HepG2 (cell line): ENCODE measurements at regions not wholly inside any gene's neighbourhood (a gene's known extent, or its start where the extent isn't known, plus 50 kb on each side); places are given as distances from the start of the nearest gene placed in this dataset.

Experiments
- ATF7-NPFF ChIP-seq: sonication (generic); formaldehyde crosslinking; IDR thresholded peaks from 2 replicates; pipeline ENCODE4 v1.8.1; 2023; ENCODE audit warnings: mild to moderate bottlenecking, low read depth, missing genetic modification reagents, moderate library complexity
- FOSL1 ChIP-seq: sonication (generic); formaldehyde crosslinking; IDR thresholded peaks from 2 replicates; pipeline ENCODE4 v1.9.0; 2021; ENCODE audit warnings: missing genetic modification reagents, borderline replicate concordance
- HNRNPH1 ChIP-seq: fragments of 200-400 bp; formaldehyde crosslinking; optimal IDR thresholded peaks from 2 replicates; pipeline ENCODE3; 2017; ENCODE audit warnings: mild to moderate bottlenecking, low read depth, low read length
- PRPF4 ChIP-seq: fragments of 200-400 bp; formaldehyde crosslinking; IDR thresholded peaks from 2 replicates; pipeline ENCODE4 v1.6.1; 2016; ENCODE audit warnings: low read length, low read depth; ENCODE audit not compliant: poor library complexity, severe bottlenecking
- RNF219 ChIP-seq: sonication (generic); formaldehyde crosslinking; IDR thresholded peaks from 2 replicates; pipeline ENCODE4 v1.5.0; 2020; ENCODE audit warnings: mild to moderate bottlenecking, missing genetic modification reagents
- THAP11 ChIP-seq: IDR thresholded peaks from 2 replicates; pipeline ENCODE4 v1.6.1; 2016; ENCODE audit warnings: missing biosample characterization, missing genetic modification reagents
- ZNF280B ChIP-seq: sonication (generic); formaldehyde crosslinking; IDR thresholded peaks from 2 replicates; pipeline ENCODE4 v1.5.0; 2020; ENCODE audit warnings: missing genetic modification reagents, mild to moderate bottlenecking, borderline replicate concordance
- ZNF501 ChIP-seq: sonication (generic); formaldehyde crosslinking; IDR thresholded peaks from 2 replicates; pipeline ENCODE4 v1.5.1; 2020; ENCODE audit warnings: mild to moderate bottlenecking, moderate library complexity, missing genetic modification reagents
- TF ChIP-seq, protein P1 (sequence below): sonication (generic); formaldehyde crosslinking; IDR thresholded peaks from 2 replicates; pipeline ENCODE4 v1.4.0; 2020; ENCODE audit warnings: mild to moderate bottlenecking, missing genetic modification reagents

DNA sequence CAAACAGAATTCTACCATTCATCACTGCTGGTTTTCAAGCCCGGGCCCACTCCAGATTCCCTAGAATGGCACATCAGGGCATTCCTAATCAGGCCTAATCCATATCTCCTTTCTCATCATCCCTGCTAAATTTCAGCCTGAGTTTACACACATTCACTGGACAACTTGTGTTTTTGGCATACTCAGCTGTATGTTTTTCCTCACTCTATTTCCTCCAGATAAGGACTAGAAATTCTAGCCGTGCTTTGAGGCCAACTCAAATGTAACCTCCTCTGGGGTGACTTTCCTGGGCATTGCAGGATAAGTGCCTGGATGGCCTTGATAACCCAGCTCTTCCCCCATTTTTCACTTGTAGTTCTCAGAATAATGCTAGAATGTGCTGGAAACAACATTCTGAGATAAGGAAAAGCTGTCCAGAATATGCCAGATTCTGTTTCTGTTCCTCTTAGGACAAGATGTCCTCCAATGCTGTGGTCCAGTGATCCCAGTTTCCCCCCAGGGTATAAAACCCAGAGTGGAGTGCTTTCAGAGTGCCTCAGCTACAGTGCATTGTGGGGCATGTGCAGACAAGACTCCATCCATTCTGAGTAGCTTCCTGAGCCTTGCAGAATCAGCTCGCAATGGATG, 66.9 kb upstream of the CLDN10 start (continued):
- TF ChIP-seq ZNF280B (CRISPR knock-in tag) (no peak), THAP11 (CRISPR knock-in tag) (no peak), HNRNPH1 (no peak), PRPF4 (no peak), RNF219 (CRISPR knock-in tag) (no peak), ZNF501 (CRISPR knock-in tag) (no peak), FOSL1 (CRISPR knock-in tag) (no peak), ATF7-NPFF (CRISPR knock-in tag) (no peak)
- TF ChIP-seq, protein P1, sequence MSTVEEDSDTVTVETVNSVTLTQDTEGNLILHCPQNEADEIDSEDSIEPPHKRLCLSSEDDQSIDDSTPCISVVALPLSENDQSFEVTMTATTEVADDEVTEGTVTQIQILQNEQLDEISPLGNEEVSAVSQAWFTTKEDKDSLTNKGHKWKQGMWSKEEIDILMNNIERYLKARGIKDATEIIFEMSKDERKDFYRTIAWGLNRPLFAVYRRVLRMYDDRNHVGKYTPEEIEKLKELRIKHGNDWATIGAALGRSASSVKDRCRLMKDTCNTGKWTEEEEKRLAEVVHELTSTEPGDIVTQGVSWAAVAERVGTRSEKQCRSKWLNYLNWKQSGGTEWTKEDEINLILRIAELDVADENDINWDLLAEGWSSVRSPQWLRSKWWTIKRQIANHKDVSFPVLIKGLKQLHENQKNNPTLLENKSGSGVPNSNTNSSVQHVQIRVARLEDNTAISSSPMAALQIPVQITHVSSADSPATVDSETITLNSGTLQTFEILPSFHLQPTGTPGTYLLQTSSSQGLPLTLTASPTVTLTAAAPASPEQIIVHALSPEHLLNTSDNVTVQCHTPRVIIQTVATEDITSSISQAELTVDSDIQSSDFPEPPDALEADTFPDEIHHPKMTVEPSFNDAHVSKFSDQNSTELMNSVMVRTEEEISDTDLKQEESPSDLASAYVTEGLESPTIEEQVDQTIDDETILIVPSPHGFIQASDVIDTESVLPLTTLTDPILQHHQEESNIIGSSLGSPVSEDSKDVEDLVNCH, result no peak
